Limb (tissue), 2 donors: ENCODE measurements at regions not wholly inside any gene's neighbourhood (a gene's known extent, or its start where the extent isn't known, plus 50 kb on each side); places are given as distances from the start of the nearest gene placed in this dataset.

Experiments used
- DNase-seq, 2 donors: peaks; one replicate each; pipeline ENCODE4 v3.0.0-alpha.2; 2016; ENCODE audit errors: extremely low spot score in 2 of 2

DNA sequence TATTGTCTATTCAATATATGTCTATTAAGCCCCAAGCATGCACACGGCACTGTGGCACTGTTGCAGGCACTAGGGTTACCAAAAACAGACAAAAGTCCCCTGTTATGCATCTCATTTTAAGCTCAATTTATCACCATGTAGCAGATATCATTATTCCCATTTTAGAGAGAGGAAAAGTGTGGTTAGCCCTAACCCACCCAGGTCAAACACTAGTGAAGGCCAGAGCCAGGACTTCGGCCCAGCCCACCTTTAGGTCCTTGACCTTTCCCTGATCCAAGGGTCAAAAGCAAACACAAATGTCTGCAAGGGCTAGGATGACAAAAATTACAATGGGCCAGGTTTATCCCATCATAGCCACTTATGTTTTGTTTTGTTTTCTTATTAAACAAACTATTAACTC lies 130.3 kb upstream of the NUDT7 start:
- no peak for DNase-seq

DNA sequence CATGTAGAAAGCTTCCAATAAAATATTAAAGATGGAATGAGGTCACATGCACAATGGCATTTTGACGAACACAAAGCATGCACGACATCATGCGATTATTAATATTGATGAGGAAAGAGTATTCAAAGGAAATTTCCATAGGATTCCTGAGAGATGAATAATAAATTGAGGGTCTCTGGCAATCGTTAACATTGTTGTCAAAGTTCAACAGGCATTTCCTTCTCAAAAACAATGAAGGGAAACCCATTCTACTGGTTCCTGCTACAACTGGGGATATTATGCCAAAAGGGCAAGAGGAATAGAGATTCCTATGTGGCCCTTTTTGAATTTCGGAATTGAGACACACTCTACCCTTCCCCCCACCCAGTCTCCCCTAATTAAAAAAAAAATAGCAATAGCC lies 128.3 kb upstream of the NUDT7 start:
- DNase-seq = no peak

DNA sequence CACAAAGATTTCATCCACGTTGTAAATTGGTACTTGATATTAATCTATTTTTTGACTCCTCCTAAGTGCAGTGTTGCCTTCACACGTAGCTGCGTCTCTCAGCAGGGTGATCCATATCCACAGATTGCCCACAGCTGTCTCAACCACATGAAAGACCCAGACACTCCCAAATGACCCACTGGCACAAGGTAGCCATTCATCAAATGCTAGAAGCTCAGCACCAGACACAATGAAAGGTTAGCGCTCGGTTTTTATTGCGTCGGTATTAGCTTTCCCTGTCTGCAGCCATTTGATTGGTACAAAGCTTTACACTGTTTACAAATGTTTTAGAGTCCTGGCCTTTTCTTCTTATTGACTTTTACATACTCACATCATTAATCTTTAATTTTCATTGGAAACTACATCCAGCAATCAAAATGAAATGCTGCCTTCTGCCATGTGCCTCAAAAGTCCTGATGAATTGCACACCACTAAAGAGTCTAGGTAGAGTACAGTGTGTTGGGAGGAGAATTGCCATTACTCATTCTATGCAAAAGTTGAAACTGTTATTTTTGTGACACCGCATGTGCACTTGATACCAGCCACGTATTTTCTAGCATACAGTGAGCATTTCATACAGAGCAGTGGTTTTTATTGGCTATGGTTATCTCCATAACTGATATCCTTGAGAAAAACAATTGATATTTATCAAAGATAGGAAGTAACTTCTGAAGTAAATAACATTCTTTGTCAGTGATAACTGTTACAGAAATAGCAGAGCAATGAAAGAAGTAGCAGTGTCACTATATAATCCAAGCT lies 127.3 kb upstream of the NUDT7 start:
- DNase-seq = no peak

DNA sequence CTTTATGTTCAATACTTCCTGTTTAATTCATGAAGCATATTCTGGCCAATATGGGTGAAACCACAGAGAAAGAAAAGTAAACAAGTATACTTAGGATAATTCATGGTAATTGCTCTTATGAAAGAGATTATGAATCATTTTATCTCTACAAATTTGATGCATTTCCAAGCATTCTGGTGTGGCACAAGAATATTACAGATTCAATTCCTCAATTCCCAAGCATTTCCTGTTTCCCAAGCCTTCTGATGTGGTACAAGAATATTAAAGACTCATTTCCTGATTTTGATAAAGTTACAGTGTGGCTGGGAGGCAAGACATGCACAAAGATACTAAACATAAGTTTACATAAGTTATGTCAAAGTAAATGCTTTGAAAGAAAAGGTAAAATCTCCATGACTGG lies 126.1 kb upstream of the NUDT7 start:
- no peak for DNase-seq

DNA sequence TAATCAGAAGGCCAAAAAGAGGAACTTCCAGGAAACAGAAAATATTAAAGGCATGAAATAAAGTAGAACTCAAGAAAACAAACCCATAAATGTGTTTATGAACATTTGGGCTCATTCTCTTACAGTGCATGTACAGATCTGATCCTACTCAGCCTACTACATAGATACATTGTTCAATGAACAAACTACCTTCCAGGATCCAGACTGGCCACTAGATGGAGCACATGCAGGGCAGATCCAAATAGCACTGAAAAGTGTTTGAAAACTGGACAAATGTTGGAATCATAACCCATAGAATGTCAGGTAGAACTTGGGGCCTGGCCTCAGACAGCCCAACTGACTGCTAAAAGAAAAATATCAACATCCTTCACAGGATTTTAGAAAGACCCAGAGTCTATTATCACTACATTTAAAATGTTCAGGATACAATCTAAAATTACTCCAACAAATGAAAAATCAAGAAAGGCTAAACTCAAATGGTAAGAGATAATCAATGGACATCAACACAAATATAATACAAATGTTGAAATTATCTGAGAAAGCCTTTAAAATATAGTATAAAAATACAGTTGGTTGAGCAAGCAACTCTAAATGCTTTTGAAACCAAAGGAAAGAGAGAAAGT lies 122.4 kb upstream of the NUDT7 start:
- DNase-seq = no peak

DNA sequence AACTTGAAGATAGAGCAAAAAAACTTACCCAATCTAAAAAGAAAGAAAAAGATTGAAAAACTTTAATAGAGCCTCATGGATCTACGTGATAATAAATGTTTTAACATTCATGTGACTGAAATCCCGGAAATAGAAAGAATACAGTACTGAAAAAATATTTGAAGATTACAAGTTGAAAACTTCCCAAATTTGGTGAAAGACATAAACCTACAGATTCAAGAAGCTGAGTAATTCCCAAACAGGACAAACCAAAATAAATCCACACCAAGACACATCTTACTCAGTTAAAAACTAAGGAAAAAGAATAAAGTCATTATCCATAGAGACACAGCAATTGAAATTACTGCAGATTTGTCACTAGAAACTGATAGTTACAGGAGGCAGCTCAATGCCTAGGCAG lies 121.8 kb upstream of the NUDT7 start:
- DNase-seq = no peak

DNA sequence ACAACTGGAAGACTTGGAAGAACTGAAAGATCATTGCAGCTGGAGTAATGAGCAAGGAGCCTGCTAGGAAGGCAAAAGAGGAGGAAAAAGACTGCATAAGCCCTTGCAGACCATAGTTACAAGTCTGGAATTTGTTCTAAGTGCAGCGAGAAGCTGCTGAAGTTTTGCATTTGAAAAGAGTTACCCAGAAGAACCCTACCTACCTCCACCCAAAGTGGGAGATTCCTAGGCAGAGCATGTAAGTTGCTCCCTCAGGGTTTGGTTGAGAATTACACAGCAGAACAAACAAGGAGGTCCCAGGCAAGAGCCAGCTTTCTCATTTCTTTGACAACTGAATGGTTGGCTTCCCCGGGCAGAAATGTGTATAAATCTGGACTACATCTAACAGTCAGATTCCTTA lies 118.7 kb upstream of the NUDT7 start:
- DNase-seq = no peak

DNA sequence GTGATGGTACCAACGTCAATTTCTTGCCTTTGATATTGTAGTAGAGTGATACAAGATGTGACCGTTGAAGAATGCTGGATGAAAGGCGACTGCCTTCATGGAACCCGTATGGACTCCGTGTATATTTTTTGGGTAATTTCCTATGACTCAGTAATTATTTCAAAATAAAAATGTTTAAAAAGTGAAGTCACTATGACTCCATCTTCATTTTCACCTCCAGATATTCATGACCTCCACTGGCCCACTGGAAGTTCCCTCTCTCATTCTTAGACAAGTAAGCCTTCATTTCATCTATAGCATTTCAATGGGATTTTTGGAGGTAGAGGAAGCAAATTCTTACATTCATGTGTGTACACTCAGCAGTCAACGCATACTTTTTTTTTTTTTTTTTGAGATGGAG lies 111.8 kb upstream of the NUDT7 start:
- DNase-seq = no peak

DNA sequence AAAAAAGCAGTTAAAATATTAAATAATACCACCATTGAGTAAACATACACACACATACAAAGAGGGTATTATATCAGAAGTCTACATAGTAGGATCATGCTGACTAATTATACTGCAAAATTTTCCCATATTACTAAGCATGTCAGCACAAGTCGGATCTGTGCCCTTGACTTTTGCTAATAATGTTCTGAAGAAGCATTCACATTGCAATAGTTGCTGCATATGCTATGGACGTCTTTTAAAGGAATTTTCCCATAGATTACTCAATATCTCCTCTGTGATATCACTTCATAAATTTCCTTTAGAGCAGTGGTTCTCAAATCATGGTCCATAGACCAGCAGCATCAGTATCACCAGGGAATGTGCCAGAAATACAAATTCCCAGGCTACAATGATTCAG lies 110.9 kb upstream of the NUDT7 start:
- DNase-seq = no peak

DNA sequence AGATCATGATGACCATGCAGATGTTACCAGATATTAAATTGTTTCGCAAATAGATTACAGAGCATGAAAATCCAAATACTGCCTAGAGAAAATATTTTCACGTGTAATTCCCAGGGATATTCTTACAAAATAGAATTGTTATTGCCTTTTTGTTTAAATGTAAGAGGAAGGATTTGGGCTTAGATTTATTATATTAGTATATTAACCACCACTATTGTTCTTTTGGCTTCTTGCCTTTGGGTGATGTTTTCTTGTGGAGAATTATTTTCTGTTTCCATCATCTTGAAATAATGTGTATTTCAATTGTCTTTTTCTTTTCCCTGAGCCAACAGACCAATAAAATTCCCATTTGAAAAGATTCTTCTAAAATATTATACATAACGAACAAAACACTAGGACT lies 109.7 kb upstream of the NUDT7 start:
- peak in 1 of 2 donors; percentile 30 for DNase-seq

DNA sequence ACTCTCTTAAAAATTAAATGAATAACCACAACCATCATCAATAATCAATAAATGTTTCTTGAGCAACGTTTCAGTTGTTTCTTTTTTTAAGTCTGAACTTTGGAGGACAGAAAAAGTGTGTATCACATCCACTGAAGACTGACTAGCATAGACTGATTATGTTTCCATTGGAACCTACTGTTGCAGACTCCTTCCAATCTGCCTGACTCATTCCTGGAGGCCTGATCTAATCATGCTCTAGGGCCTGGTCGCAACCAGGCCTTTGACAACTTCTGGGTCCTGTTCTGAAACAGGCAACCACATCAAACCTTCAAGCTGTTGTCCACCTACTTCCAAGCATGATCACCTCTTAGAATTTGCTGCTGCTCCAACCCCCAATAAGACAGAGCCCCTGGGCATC lies 109.2 kb upstream of the NUDT7 start:
- no peak for DNase-seq

DNA sequence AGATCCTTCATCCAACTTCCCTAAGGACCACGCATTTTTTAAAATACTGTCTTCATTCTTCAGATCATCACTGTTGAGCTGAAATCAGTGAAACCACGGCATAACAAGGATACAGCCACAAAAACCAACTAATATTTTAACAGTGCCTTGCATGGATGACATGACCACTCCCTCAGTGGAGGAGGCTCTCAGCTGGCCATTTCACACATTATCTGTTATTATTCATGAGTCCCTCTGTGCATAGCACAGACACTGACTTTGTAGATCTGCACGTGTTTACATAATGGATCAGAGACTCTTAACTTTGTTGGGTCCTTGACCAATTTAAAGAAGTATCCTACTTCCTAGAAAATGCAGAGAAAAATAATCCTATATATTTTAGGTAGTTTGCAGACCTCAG lies 104.8 kb upstream of the NUDT7 start:
- no peak for DNase-seq

DNA sequence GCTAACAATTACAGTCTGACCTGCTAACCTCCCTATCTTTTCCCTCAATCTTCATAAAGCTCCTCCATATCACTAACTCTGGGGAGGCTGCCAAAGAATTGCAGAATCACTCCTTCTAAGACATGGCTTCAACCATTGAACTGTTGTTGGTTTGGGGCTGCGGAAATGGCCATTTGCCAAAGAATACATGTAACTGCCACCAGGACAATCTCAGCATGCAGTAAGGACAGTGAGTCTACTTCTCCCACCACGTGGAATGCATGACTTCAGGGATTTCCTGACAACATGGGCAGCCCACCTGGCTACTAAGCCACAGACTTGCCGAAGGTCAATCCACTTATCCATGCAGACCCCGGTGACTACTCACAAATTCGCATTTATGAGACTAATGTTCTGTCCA lies 104.3 kb upstream of the NUDT7 start:
- DNase-seq = no peak

DNA sequence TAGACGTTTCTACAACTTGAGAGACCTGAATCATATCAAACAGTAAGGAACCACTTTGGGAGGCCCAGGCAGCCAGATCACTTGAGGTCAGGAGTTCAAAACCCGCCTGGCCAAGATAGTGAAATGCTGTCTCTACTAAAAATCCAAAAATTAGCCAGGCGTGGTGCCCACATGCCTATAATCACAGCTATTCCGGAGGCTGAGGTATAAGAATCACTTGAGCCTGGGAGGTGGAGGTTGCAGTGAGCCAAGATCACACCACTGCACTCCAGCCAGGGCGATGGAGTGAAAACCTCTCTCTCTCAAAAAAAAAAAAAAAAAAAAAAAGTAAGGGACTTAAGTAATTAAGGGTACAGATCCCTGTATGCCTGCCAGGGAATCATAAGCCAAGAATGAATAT lies 103.4 kb upstream of the NUDT7 start:
- DNase-seq = no peak

DNA sequence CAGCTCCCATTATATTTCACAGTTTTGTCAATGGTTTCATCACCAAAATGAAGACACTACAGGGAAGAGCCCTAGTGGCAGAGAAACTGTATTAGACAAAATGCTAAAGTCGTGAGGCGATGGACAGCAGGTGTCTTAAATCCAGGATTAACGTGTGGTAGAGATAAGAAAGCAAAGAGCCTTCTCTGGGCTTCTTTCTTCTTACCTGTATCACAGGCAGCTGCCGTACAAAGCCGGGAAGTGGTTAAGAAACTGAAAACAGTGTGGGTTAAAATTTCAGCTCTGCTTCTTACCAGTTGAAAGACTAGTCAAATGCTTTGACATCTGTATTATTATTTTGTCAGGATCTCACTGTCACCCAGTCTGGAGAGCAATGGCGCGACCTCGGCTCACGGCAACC lies 98.2 kb upstream of the NUDT7 start:
- DNase-seq = no peak

DNA sequence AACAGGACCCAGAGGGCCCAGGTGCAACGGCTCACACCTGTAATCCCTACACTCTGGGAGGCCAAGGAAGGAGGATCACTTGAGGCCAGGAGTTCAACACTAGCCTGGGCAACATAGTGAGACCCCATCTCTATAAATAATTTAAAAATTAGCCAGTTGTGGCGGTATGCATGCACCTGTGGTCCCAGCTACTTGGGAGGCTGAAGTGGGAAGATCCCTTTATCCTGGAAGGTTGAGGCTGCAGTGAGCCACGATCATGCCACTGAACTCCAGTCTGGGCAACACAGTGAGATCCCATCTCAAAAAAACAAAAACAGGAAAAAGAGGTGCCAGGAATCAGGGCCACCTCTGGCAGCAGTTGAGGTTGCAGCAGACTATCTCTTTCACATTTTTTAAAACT lies 85.7 kb upstream of the NUDT7 start:
- DNase-seq = no peak

DNA sequence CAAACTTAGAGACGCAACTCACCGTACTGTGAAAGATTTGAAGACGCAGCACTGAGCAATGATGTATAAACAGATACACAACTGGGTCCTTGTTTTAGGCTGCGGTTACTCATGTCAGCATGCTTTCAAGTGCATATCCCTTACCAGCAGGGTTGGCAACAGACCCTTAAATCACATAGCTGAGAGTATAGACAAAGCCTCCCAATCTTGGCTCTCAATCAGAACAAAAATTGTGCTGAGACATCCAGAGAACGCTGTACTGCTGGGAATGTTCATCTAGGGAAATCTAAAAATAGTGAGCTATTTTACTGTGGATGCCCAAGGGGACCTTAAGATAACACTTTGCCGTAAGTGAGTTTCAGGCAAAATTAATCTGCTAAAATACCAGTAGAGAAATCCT lies 84.4 kb upstream of the NUDT7 start:
- peak in 1 of 2 donors; percentile 13 for DNase-seq

DNA sequence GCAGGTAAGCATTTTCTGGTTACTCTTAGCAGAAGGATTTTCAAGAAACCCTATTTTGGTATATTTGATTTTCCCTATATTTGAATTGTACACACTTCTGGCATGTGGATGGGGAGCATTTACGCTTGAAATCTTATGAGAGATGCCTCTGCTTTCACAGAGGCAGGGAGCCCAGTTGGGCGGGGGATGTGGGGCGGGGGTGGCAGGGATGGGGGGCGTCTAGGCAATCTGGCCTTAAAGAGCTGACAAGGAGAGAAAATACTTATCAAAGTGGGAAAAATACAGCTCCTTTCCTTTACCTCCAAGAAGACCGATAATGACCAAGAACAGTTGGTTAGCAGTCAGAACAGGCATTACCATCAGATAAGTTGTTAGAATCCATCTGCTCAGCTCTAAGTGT lies 79.1 kb upstream of the NUDT7 start:
- DNase-seq = no peak

DNA sequence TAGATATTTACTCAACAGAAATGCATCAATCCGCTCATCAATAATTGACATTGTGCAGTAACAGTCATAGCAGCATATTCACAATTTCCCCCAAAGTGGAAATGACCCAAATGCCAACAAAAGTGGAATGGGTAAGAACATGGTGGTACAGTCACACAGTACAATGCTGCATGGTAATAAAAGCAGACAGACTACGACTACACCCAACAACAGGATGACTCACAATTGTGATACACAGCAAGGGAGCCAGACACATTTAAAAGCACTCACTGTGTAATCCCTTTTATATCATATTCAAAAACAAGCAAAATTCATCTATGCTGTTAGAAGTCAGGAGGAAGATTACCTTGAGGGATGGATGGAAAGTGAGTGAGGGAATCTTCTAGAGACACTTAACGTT lies 76.5 kb upstream of the NUDT7 start:
- no peak for DNase-seq

DNA sequence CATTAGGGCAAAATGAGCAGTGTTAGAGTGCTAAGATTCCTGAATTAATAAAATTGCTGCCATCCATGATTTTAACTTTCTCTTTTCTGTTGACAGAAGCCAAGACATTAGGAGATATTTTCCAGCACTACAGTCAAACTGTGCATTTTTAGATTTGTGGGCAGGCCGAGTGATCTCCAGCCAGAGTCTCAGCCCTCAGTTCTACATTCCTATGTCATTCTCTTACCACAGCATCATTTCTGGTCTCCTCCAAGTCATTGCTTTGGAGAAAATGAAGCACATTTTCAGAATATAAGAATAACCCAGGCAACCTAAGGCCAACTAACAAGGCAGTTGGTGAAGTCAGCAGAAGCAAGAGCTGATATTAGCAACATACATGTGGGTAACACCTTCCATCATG lies 74.6 kb upstream of the NUDT7 start:
- DNase-seq = peak in 1 of 2 donors; percentile 22

DNA sequence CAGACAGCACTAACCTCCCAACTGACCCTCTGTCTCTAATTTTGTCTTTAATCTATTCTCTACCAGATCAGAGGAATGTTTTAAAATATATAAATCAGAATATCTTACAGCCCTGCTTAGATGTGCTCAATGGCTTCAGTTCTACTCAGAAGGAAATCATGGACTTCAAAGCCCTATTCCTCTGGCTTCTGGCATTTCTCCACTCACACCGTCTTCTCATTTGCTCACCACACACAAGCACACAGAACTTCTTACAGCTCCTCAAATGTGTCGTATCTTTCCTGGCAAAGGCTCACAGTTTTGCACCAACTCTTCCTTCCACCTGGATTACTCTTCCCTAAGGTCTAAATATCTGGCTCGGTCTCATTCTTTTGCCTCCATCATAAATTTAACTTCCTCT lies 71.6 kb upstream of the NUDT7 start:
- no peak for DNase-seq

DNA sequence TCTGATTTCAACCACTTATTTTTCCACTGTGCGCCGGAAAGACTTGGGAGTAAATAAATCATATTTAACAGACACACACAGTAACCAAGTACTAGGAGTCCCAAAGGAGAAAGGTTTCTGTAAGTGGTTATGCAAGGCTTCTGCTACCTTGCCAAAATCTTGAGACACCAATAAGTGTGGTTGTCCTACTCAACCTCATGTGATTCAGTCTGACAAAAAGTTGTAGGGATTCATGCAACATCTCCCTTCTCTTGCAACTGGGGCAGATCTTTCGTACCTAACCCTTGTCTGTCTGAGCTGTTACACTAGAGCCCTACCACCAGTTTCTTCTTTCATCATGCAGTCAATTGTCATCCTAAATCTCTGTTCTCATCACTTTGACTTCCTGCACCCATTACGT lies 69.9 kb upstream of the NUDT7 start:
- no peak for DNase-seq

DNA sequence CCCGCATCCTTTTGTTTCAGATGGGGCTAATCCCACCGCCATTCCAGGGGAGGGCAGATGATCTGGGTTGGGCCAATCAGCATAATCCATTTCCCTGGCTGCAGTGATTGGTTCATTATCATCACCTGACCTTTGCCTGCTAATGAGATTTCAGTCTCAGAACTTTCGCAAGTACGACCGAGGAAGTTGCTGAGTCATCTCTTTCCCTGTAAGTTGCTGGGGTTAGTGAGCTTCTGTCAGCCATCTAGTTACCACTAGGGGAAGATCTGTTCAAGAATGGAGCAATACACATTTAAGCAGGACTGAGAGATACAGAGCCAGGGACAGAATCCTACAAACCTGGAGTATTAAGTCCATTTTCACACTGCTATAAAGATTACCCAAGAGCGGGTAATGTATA lies 65.3 kb upstream of the NUDT7 start:
- no peak for DNase-seq

DNA sequence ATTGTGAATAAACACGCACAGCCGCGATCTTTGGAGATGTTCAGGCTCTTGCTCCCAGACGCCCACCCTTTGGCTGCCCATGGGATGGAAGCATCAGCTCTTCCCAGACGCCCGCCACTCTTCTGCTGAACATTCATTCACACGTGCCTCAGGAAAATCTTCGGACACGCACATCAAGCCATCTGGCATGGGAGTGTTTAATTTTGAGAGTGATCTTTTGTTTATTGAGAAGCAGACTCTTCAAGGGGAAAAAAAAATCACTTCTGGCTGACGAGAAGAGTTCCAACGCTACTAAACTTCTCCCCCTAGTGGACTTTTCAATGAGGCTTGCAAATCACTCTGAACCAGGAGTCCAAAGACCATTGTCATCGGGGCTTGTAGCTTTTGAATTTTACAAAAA lies 62.0 kb upstream of the NUDT7 start:
- peak; percentile 39 to 74 for DNase-seq
